NT2/D1 (cell line): ENCODE measurements at regions not wholly inside any gene's neighbourhood (a gene's known extent, or its start where the extent isn't known, plus 50 kb on each side); places are given as distances from the start of the nearest gene placed in this dataset.

Experiments used
- SUZ12 ChIP-seq: IDR thresholded peaks from 2 replicates; pipeline ENCODE4 v1.6.1; 2011; ENCODE audit not compliant: insufficient read length, insufficient read depth; ENCODE audit errors: extremely low read depth
- YY1 ChIP-seq: IDR thresholded peaks from 2 replicates; pipeline ENCODE4 v1.6.1; 2011; ENCODE audit not compliant: insufficient read length, insufficient read depth
- ZNF274 ChIP-seq: IDR thresholded peaks from 2 replicates; pipeline ENCODE4 v1.6.1; 2011; ENCODE audit warnings: mild to moderate bottlenecking, low read depth, low read length

GRCh38 chr13:77416666-77417212, 89.8 kb upstream of the MYCBP2 start:
- TF ChIP-seq ZNF274: no peak
- TF ChIP-seq SUZ12: no peak
- TF ChIP-seq YY1: no peak
